Astrocyte (in vitro differentiated cells and primary cell): ENCODE measurements at regions not wholly inside any gene's neighbourhood (a gene's known extent, or its start where the extent isn't known, plus 50 kb on each side); places are given as distances from the start of the nearest gene placed in this dataset.
"Not testable (repeated sequence)": the region's sequence is repeated elsewhere in the genome, so short reads cannot be mapped to it uniquely, and the experiment has no call there.

ENCODE experiments used
- DNase-seq: peaks from one replicate; pipeline ENCODE4 v3.0.0-alpha.2; 2010; ENCODE audit warnings: low read depth
- FAIRE-seq: peaks from 2 replicates; lab custom pipeline; 2011; peaks lifted over from hg19 to GRCh38; lab: Jason Lieb, UNC
- H2AFZ ChIP-seq: 2 replicates; pipeline ENCODE4 v1.6.0; 2012; ENCODE audit warnings: low read depth, low read length, inconsistent platforms
- H3K27ac ChIP-seq: 2 replicates; pipeline ENCODE4 v1.5.1; 2011; ENCODE audit warnings: low read depth, low read length, inconsistent platforms
- H3K27me3 ChIP-seq: 2 replicates; pipeline ENCODE4 v1.6.0; 2011; ENCODE audit warnings: low read length, inconsistent platforms; ENCODE audit not compliant: insufficient read depth
- H3K36me3 ChIP-seq: 2 replicates; pipeline ENCODE4 v1.5.1; 2011; ENCODE audit warnings: low read length, inconsistent platforms; ENCODE audit not compliant: insufficient read depth
- H3K4me1 ChIP-seq: 2 replicates; pipeline ENCODE4 v1.5.1; 2011; ENCODE audit warnings: low read length, inconsistent platforms; ENCODE audit not compliant: insufficient read depth
- H3K4me2 ChIP-seq: 2 replicates; pipeline ENCODE4 v1.6.0; 2012; ENCODE audit warnings: low read length, inconsistent platforms
- H3K4me3 ChIP-seq: 2 replicates; pipeline ENCODE4 v1.5.1; 2011; ENCODE audit warnings: low read depth, mild to moderate bottlenecking, low read length, inconsistent platforms; ENCODE audit not compliant: insufficient read depth
- H3K79me2 ChIP-seq: 2 replicates; pipeline ENCODE4 v1.6.0; 2012; ENCODE audit warnings: mild to moderate bottlenecking, low read length, inconsistent platforms; ENCODE audit not compliant: insufficient read depth
- H3K9ac ChIP-seq: 2 replicates; pipeline ENCODE4 v1.6.0; 2012; ENCODE audit warnings: mild to moderate bottlenecking, low read length, inconsistent platforms
- H3K9me3 ChIP-seq: 2 replicates; pipeline ENCODE4 v1.5.1; 2012; ENCODE audit warnings: low read depth, mild to moderate bottlenecking, low read length, inconsistent platforms; ENCODE audit not compliant: insufficient read depth
- H4K20me1 ChIP-seq: 2 replicates; pipeline ENCODE4 v1.6.0; 2012; ENCODE audit warnings: low read length, inconsistent platforms; ENCODE audit not compliant: insufficient read depth
- H3K27ac Mint-ChIP-seq: one replicate; pipeline ENCODE4 v1.8.0; 2021; ENCODE audit warnings: mild to moderate bottlenecking, mixed read lengths; ENCODE audit not compliant: unreplicated experiment
- H3K27me3 Mint-ChIP-seq: one replicate; pipeline ENCODE4 v1.8.0; 2021; ENCODE audit warnings: low read depth, mixed read lengths; ENCODE audit not compliant: unreplicated experiment
- H3K36me3 Mint-ChIP-seq: one replicate; pipeline ENCODE4 v1.8.0; 2021; ENCODE audit warnings: low read depth, mixed read lengths; ENCODE audit not compliant: unreplicated experiment
- H3K4me1 Mint-ChIP-seq: one replicate; pipeline ENCODE4 v1.8.0; 2021; ENCODE audit warnings: low read depth, mixed read lengths; ENCODE audit not compliant: unreplicated experiment
- H3K4me3 Mint-ChIP-seq: one replicate; pipeline ENCODE4 v1.8.0; 2021; ENCODE audit warnings: mild to moderate bottlenecking, moderate library complexity, mixed read lengths; ENCODE audit not compliant: unreplicated experiment
- H3K9me3 Mint-ChIP-seq: one replicate; pipeline ENCODE4 v1.8.0; 2021; ENCODE audit warnings: mild to moderate bottlenecking, mixed read lengths; ENCODE audit not compliant: unreplicated experiment
- CTCF ChIP-seq: IDR thresholded peaks from 2 replicates; pipeline ENCODE4 v1.5.1; 2011; ENCODE audit warnings: low read depth, mild to moderate bottlenecking, inconsistent platforms, low read length, moderate library complexity; ENCODE audit not compliant: insufficient read depth
- EZH2 ChIP-seq: IDR thresholded peaks from 2 replicates; pipeline ENCODE4 v1.6.1; 2012; ENCODE audit warnings: mild to moderate bottlenecking, low read length, inconsistent platforms; ENCODE audit not compliant: insufficient read depth

- not testable (repeated sequence) for H3K9me3 ChIP-seq, H3K36me3 ChIP-seq, H4K20me1 ChIP-seq, H3K27ac Mint-ChIP-seq, H3K4me3 Mint-ChIP-seq, H3K9me3 Mint-ChIP-seq, H3K27me3 Mint-ChIP-seq, H3K79me2 ChIP-seq, H3K4me1 ChIP-seq, H3K4me1 Mint-ChIP-seq, H3K9ac ChIP-seq, DNase-seq, H3K4me3 ChIP-seq, H3K4me2 ChIP-seq, H3K27me3 ChIP-seq, H2AFZ ChIP-seq, H3K27ac ChIP-seq, H3K36me3 Mint-ChIP-seq, FAIRE-seq
These were observed 53.1 kb upstream of the HUNK start for GRCh38 chr21:31819692-31820091.

GRCh38 chr21:31814356-31814755 lies 58.5 kb upstream of the HUNK start:
- not testable (repeated sequence) for H3K4me1 ChIP-seq, H3K79me2 ChIP-seq, H3K4me2 ChIP-seq, H3K27me3 ChIP-seq, H3K4me3 ChIP-seq, FAIRE-seq, H3K27ac ChIP-seq, H4K20me1 ChIP-seq, H3K36me3 ChIP-seq, H3K27ac Mint-ChIP-seq, H3K4me3 Mint-ChIP-seq, H2AFZ ChIP-seq, H3K36me3 Mint-ChIP-seq, H3K9me3 ChIP-seq, H3K27me3 Mint-ChIP-seq, H3K9ac ChIP-seq, H3K4me1 Mint-ChIP-seq, H3K9me3 Mint-ChIP-seq, DNase-seq

- Mint-ChIP-seq H3K27ac (no peak overlapping the region), H3K9me3 (peaks cover 2% of the 10 kb centered on the region), H3K4me1 (no peaks in the 10 kb centered on the region), H3K36me3 (no peaks in the 10 kb centered on the region), H3K27me3 (peaks cover 3% of the 10 kb centered on the region), H3K4me3 (no peak overlapping the region)
- DNase-seq (no peak), FAIRE-seq (no peak)
- Histone ChIP-seq H3K27me3 (no peaks in the 10 kb centered on the region), H3K4me2 (no peak overlapping the region), H2AFZ (no peak overlapping the region), H3K9me3 (no peaks in the 10 kb centered on the region), H3K9ac (no peak overlapping the region), H3K4me1 (no peaks in the 10 kb centered on the region), H4K20me1 (no peaks in the 10 kb centered on the region), H3K36me3 (no peaks in the 10 kb centered on the region), H3K79me2 (no peaks in the 10 kb centered on the region), H3K27ac (no peak overlapping the region), H3K4me3 (no peak overlapping the region)
- TF ChIP-seq EZH2: no peak
- no peak for TF ChIP-seq CTCF
These were observed 59.0 kb upstream of the HUNK start for GRCh38 chr21:31813862-31814261.

GRCh38 chr21:31804008-31804394 lies 68.8 kb upstream of the HUNK start:
- Histone ChIP-seq H3K9ac (no peak overlapping the region), H3K4me2 (no peak overlapping the region), H3K36me3 (no peaks in the 10 kb centered on the region), H3K27ac (no peak overlapping the region), H3K4me1 (no peaks in the 10 kb centered on the region), H3K4me3 (no peak overlapping the region), H3K9me3 (no peaks in the 10 kb centered on the region), H3K27me3 (no peaks in the 10 kb centered on the region), H4K20me1 (no peaks in the 10 kb centered on the region), H2AFZ (no peak overlapping the region), H3K79me2 (no peaks in the 10 kb centered on the region)
- Mint-ChIP-seq H3K36me3 (no peaks in the 10 kb centered on the region), H3K27me3 (peaks cover 14% of the 10 kb centered on the region), H3K4me1 (peaks cover 4% of the 10 kb centered on the region), H3K4me3 (no peak overlapping the region), H3K27ac (no peak overlapping the region), H3K9me3 (no peaks in the 10 kb centered on the region)
- DNase-seq: no peak
- no peak for FAIRE-seq
- TF ChIP-seq EZH2 (no peak), CTCF (no peak)
